Astrocyte (in vitro differentiated cells and primary cell): ENCODE measurements at regions not wholly inside any gene's neighbourhood (a gene's known extent, or its start where the extent isn't known, plus 50 kb on each side); places are given as distances from the start of the nearest gene placed in this dataset.

Source experiments
- DNase-seq: peaks from one replicate; pipeline ENCODE4 v3.0.0-alpha.2; 2010; ENCODE audit warnings: low read depth
- FAIRE-seq: peaks from 2 replicates; lab custom pipeline; 2011; peaks lifted over from hg19 to GRCh38; lab: Jason Lieb, UNC
- H2AFZ ChIP-seq: 2 replicates; pipeline ENCODE4 v1.6.0; 2012; ENCODE audit warnings: low read depth, low read length, inconsistent platforms
- H3K27ac ChIP-seq: 2 replicates; pipeline ENCODE4 v1.5.1; 2011; ENCODE audit warnings: low read depth, low read length, inconsistent platforms
- H3K27me3 ChIP-seq: 2 replicates; pipeline ENCODE4 v1.6.0; 2011; ENCODE audit warnings: low read length, inconsistent platforms; ENCODE audit not compliant: insufficient read depth
- H3K36me3 ChIP-seq: 2 replicates; pipeline ENCODE4 v1.5.1; 2011; ENCODE audit warnings: low read length, inconsistent platforms; ENCODE audit not compliant: insufficient read depth
- H3K4me1 ChIP-seq: 2 replicates; pipeline ENCODE4 v1.5.1; 2011; ENCODE audit warnings: low read length, inconsistent platforms; ENCODE audit not compliant: insufficient read depth
- H3K4me2 ChIP-seq: 2 replicates; pipeline ENCODE4 v1.6.0; 2012; ENCODE audit warnings: low read length, inconsistent platforms
- H3K4me3 ChIP-seq: 2 replicates; pipeline ENCODE4 v1.5.1; 2011; ENCODE audit warnings: low read depth, mild to moderate bottlenecking, low read length, inconsistent platforms; ENCODE audit not compliant: insufficient read depth
- H3K79me2 ChIP-seq: 2 replicates; pipeline ENCODE4 v1.6.0; 2012; ENCODE audit warnings: mild to moderate bottlenecking, low read length, inconsistent platforms; ENCODE audit not compliant: insufficient read depth
- H3K9ac ChIP-seq: 2 replicates; pipeline ENCODE4 v1.6.0; 2012; ENCODE audit warnings: mild to moderate bottlenecking, low read length, inconsistent platforms
- H3K9me3 ChIP-seq: 2 replicates; pipeline ENCODE4 v1.5.1; 2012; ENCODE audit warnings: low read depth, mild to moderate bottlenecking, low read length, inconsistent platforms; ENCODE audit not compliant: insufficient read depth
- H4K20me1 ChIP-seq: 2 replicates; pipeline ENCODE4 v1.6.0; 2012; ENCODE audit warnings: low read length, inconsistent platforms; ENCODE audit not compliant: insufficient read depth
- H3K27ac Mint-ChIP-seq: one replicate; pipeline ENCODE4 v1.8.0; 2021; ENCODE audit warnings: mild to moderate bottlenecking, mixed read lengths; ENCODE audit not compliant: unreplicated experiment
- H3K27me3 Mint-ChIP-seq: one replicate; pipeline ENCODE4 v1.8.0; 2021; ENCODE audit warnings: low read depth, mixed read lengths; ENCODE audit not compliant: unreplicated experiment
- H3K36me3 Mint-ChIP-seq: one replicate; pipeline ENCODE4 v1.8.0; 2021; ENCODE audit warnings: low read depth, mixed read lengths; ENCODE audit not compliant: unreplicated experiment
- H3K4me1 Mint-ChIP-seq: one replicate; pipeline ENCODE4 v1.8.0; 2021; ENCODE audit warnings: low read depth, mixed read lengths; ENCODE audit not compliant: unreplicated experiment
- H3K4me3 Mint-ChIP-seq: one replicate; pipeline ENCODE4 v1.8.0; 2021; ENCODE audit warnings: mild to moderate bottlenecking, moderate library complexity, mixed read lengths; ENCODE audit not compliant: unreplicated experiment
- H3K9me3 Mint-ChIP-seq: one replicate; pipeline ENCODE4 v1.8.0; 2021; ENCODE audit warnings: mild to moderate bottlenecking, mixed read lengths; ENCODE audit not compliant: unreplicated experiment
- CTCF ChIP-seq: IDR thresholded peaks from 2 replicates; pipeline ENCODE4 v1.5.1; 2011; ENCODE audit warnings: low read depth, mild to moderate bottlenecking, inconsistent platforms, low read length, moderate library complexity; ENCODE audit not compliant: insufficient read depth
- EZH2 ChIP-seq: IDR thresholded peaks from 2 replicates; pipeline ENCODE4 v1.6.1; 2012; ENCODE audit warnings: mild to moderate bottlenecking, low read length, inconsistent platforms; ENCODE audit not compliant: insufficient read depth

- peak; percentile 21 for DNase-seq
- Mint-ChIP-seq H3K27ac (no peak overlapping the region), H3K36me3 (no peaks in the 10 kb centered on the region), H3K27me3 (peaks cover 88% of the 10 kb centered on the region), H3K4me1 (no peaks in the 10 kb centered on the region), H3K9me3 (peaks cover 12% of the 10 kb centered on the region), H3K4me3 (no peak overlapping the region)
- no peak overlapping the region for H2AFZ ChIP-seq
- TF ChIP-seq CTCF (no peak), EZH2 (no peak)
- H3K27ac ChIP-seq, result no peak overlapping the region
- no peaks in the 10 kb centered on the region for H3K79me2 ChIP-seq
- no peak overlapping the region for H3K4me2 ChIP-seq
- no peaks in the 10 kb centered on the region for H3K9me3 ChIP-seq
- no peak overlapping the region for H3K9ac ChIP-seq
- no peaks in the 10 kb centered on the region for H3K27me3 ChIP-seq
- H4K20me1 ChIP-seq, result no peaks in the 10 kb centered on the region
- H3K4me1 ChIP-seq, result no peaks in the 10 kb centered on the region
- H3K4me3 ChIP-seq, result no peak overlapping the region
- no peak for FAIRE-seq
- no peaks in the 10 kb centered on the region for H3K36me3 ChIP-seq
Measured at GRCh38 chr10:78865538-78865875, 203.3 kb upstream of the ZMIZ1 start.

- peaks cover 86% of the 10 kb centered on the region for H3K27me3 Mint-ChIP-seq
- Histone ChIP-seq H3K27me3 (no peaks in the 10 kb centered on the region), H3K4me2 (no peak overlapping the region), H4K20me1 (no peaks in the 10 kb centered on the region), H3K27ac (no peak overlapping the region), H3K4me1 (no peaks in the 10 kb centered on the region), H2AFZ (no peak overlapping the region), H3K9me3 (no peaks in the 10 kb centered on the region), H3K9ac (no peak overlapping the region), H3K4me3 (no peak overlapping the region), H3K36me3 (no peaks in the 10 kb centered on the region), H3K79me2 (no peaks in the 10 kb centered on the region)
- H3K27ac Mint-ChIP-seq, result no peak overlapping the region
- H3K9me3 Mint-ChIP-seq, result peaks cover 12% of the 10 kb centered on the region
- H3K4me3 Mint-ChIP-seq, result no peak overlapping the region
- FAIRE-seq (no peak), DNase-seq (no peak)
- H3K4me1 Mint-ChIP-seq, result no peaks in the 10 kb centered on the region
- peaks cover 2% of the 10 kb centered on the region for H3K36me3 Mint-ChIP-seq
- no peak for TF ChIP-seq CTCF
- no peak for TF ChIP-seq EZH2
Measured at GRCh38 chr10:78865931-78866717, 202.6 kb upstream of the ZMIZ1 start.
